Fibroblast of skin of right quadriceps (primary cell): ENCODE measurements at regions not wholly inside any gene's neighbourhood (a gene's known extent, or its start where the extent isn't known, plus 50 kb on each side); places are given as distances from the start of the nearest gene placed in this dataset.
A peak's percentile ranks its signal among the peaks of the same experiment; 100 is the strongest.
"Not testable (repeated sequence)": the region's sequence is repeated elsewhere in the genome, so short reads cannot be mapped to it uniquely, and the experiment has no call there.

Source experiments
- DNase-seq: peaks from one replicate; pipeline ENCODE4 v3.0.0-alpha.2; 2013

DNA sequence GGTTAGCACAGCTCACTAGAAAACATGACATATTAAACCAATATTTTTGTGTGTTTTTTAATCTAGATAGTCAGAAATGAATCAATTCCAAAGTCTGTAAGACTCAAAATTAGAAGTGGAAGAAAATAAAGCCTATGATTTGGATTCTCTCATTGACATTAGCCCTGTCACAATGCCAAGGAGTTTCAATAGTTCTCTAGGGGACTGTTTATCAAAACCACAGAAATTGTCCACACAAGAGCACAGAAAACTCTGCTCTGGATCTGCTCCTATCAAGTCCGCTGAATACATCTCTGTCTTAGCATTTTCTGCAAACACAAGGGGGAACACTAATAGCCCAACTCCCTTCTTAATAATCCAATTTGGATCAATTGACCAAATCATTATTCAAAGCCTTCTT, 152.0 kb downstream of the HS3ST3B1 start:
- no peak for DNase-seq

DNA sequence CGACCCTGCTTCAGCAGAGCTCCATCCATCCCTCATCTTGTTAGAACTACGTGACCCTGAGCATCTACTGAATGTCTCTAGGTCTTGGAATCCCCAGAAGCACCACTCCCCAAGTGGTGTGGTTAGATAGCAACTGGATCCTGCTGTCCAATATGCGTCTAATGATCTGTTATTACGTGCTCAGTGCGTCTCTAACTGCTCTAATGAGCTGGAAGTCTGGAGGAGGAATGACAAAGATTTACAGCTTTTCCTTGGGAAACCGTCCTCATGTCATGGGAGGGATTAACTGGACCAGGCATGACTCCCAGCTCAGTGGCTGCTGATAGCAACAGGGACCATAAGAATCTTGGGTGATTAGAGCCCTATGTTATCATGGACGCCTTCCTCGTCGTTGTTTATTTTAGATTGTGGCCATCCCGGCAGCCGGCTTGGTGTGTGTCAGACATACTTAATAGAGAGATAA, 150.9 kb downstream of the HS3ST3B1 start:
- no peak for DNase-seq

DNA sequence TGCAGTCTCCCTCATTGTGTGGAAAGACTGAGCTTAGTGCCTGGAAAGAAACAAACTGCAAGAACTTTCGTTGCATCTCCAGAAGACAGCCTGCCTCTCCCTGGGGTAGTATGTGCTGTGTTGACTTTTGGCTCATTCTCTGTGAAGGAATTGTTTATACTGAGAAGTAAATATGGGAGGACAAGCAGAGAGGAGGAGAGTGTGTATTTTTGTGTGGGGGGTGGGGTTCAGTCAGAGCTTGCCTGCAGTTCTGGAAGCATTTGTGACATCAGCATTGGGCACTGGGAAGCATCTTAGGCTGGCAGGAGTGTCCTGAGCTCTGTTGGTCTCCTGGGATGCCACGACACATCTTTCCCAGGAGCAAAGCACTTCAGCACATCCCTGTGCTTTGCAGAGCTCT, 147.9 kb downstream of the HS3ST3B1 start:
- DNase-seq, result no peak

DNA sequence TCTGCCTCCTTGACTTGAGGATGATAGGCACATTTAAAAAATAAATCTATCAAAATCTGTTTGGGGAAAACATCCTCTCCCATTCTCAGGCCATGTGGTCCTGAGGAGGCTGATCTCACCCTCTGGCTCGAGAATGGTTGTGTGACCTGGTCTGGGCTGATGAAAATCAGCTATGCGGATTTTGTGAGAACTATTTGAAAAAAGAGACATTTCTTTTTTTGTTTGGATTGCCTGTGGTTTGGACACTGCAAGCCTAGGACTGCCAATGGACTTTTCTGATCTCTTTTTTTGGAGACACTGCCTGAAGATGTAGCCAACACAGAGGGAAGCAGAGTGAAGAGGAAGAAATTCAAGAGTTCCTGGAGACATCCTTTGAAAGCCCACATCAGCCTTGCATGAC, 145.9 kb downstream of the HS3ST3B1 start:
- DNase-seq, result no peak

DNA sequence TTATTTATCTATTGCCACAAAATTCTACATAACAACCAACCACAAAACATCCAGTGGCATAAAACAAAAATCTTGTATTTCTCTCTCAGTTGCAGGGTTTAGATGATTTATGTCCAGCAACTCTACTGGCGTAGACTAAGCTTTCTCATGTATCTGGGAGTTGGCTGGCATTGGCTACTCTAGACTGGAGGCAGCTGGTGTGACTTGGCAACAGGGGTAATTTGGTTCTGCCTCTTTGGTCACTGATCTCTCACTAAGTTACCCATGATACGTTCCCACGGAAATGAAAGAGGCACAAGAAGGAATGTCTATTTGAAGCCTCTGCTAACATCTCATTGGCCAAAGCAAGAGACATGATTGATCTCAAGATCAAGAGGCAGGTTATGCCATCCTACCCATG, 144.0 kb downstream of the HS3ST3B1 start:
- no peak for DNase-seq

DNA sequence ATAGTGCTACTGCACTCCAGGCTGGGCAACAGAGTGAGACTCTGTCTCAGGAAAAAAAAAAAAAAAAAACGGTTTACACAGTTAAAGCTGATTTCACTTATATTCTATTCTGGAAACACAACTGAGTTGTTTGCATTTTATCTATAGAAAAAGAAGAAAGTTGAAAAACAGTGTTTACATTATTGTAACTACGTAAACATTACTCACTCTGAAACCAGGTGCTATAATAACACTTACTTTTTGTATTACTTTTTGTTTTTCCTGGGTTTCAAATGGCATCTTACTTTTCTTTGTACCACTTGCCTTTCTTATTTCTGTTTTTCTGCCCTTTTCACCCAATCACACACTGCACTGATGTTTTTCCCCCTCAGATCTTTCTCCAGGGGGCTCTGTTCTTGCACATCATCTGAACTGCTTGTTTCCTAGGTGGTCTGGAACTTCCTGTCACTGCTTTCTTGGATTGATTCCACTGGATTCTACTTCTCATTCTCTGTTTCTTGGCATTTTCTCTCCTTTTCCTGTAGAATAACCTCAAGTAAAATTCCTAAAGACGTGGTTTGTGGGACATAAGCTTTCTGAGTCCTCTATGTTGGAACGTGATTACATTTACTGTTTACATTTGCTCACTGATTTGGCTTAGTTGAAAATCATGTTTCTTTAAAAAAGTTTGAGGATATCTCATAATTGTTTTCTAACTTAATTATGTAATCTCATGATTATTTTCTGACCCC, 142.1 kb downstream of the HS3ST3B1 start:
- peak; percentile 32 for DNase-seq

DNA sequence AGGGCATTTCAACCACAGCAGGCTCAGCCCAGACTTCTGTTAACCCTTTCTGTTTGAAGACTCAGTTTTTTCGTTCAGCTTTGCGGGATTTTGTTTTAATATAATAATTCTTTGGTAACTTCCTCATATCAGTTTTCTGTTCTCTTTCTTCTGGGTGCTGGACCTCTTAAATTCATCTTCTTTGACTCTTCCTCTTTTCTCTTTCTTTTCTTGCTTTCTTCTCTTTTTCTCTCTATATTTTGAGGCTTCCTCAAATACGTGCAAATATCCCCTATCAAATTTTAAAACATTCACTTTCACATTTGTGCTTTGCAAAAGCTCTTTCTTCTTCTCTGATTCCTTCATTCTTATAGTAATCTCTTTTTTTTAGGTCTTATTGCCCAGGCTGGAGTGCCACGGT, 136.3 kb downstream of the HS3ST3B1 start:
- no peak for DNase-seq

DNA sequence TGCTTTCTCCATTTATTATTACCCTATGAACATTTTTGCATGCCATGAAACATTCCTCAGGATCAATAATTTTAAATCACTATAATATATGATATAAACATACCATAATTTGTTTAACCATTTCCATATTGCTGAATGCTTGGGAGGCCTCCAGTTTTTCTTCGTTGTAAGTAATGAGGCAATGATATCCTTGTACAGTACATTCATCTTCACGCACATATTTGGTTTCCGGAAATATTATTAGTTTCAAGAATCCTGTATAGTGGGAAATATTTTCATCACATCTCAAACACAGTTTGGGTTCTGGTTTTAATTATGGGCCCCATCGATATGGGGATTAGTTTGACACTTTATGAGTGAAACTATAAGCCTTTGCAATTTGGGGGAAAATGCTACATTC, 135.4 kb downstream of the HS3ST3B1 start:
- peak; percentile 65 for DNase-seq

DNA sequence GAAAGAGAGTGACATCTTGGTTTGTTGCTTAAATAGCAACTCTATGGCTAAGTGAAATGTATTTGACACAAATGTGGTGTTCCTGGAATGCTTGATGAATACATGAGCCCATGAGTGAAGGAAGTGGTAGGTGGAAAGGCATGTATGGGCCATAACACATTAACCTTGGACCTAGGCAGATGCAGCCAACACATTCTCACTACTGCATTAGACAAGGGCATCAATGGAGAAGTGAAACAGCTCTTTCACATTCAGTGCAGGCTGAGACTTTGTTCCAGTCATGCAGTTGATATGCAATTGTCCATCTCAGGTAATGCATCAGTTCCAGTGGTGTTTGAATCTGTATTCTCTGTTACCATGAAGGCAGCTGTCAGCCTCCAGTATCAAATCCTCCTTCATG, 133.6 kb downstream of the HS3ST3B1 start:
- no peak for DNase-seq

DNA sequence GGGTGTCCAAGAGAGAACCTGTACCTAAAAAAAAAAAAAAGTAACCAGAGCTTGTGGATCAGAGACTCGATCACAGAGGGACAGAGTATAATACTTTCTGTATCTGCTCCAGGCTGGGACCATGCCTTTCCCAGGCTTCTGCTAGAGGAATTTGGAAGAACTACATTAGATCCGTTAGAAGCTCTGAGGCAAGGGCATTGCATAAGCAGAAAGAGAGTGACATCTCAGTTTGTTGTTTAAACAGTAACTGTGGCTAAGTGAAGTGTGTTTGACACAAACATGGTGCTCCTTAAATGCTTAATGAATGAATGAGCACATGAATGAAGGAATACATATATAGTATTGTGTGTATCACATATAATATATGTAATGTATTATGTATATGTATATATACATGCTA, 131.2 kb downstream of the HS3ST3B1 start:
- no peak for DNase-seq

DNA sequence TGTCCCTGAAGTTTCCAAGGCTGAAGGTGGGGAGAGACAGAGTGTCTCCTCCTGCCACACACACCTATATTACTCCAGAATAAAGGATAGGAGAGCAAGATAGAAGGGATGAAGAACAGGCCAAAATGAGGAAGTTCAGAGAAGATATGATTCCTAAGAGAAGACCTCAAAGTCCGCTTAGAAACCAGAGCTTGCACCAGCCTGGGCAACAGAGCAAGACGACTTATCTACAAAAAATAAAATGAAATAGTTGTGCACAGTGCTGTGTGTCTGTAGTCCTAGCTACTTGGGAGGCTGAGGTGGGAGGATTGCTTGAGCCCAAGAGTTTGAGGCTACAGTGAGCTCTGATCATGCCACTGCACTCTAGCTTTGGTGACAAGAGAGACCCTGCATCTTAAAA, 128.2 kb downstream of the HS3ST3B1 start:
- DNase-seq, result no peak

DNA sequence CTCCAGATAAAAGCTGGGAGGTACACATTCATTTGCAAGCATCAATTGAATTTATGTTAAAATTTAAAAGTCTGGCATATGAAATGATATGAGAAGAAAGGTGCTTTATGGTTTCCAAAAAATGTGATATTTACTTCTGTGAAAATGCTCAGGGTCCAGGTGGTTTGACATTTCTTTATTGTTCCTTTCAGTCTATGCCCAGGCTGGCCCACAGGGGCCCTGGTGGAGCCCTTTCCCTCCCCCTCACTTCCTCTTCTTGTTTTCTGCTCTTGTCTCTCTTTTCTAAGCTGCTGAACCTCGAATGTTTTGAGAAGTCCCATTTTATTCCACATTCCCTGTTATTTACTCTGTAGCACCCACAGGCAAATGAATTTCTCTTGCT, 127.8 kb downstream of the HS3ST3B1 start:
- no peak for DNase-seq

DNA sequence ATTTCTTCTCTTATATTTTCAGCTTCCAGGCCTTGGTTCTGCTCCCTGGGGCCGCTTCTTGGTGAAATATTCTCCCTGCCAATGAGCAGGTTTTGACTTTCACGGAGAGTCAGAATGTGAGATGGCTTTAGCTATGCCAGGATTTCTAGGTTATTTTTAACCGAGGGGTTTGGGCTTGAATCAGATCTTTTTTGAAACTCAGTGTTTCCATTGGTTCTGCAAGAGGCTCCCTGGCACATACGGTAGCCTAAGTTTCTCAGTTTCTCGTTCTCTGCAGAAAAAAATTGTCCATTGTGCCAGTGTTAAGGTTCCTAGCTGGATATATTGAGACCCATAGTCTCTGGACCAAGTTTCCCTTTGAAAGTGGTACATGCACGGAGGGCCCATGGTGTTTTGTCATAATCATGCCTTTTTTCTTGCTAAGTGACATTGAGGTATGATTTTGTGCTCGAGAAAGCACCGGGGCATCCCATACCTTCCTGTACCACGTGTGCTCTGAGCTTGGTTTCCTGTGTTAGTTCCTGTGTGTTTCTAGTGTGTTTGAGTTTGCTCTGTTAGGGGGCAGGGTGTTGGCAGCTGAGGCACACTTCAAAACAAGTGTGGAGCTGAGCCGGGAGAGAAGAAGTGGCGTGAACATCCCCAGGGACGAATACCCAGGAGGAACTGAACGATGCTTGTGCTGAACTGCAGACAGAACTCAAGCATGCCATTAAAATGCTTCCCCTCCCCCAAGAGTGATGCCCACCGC, 127.2 kb downstream of the HS3ST3B1 start:
- DNase-seq, result no peak

DNA sequence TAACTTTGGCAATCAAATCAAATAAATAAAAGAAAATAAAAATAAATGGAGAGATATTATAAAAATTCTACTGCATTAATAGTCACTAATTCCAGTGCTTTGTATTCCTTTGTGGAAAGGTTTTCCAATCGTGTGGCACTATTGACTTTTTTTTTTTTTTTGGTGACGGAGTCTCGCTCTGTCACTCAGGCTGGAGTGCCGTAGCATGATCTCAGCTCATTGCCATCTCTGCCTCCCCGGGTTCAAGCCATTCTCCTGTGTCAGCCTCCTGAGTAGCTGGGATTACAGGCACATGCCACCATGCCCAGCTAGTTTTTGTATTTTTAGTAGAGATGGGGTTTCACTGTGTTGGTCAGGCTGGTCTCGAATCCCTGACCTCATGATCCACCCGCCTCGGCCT, 122.3 kb downstream of the HS3ST3B1 start:
- DNase-seq, result not testable (repeated sequence)

DNA sequence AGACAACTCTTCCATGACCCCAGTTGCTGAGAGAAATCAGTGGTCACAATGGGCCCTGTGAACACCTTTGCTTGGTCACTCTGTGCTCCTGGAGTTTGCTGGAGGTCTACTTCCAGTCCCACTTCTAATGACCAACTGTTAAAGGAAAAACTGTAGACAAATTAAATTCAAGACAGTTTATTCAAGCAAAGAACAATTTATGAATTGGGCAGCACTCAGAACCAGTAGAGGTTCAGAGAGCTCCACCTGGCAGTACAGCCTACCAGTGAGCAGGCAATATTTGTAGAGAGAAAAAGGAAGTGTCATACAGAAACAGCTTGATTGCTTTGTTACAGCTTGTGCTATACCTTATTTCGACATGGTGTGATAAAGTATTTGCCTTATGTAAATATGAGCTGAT, 116.5 kb downstream of the HS3ST3B1 start:
- no peak for DNase-seq

DNA sequence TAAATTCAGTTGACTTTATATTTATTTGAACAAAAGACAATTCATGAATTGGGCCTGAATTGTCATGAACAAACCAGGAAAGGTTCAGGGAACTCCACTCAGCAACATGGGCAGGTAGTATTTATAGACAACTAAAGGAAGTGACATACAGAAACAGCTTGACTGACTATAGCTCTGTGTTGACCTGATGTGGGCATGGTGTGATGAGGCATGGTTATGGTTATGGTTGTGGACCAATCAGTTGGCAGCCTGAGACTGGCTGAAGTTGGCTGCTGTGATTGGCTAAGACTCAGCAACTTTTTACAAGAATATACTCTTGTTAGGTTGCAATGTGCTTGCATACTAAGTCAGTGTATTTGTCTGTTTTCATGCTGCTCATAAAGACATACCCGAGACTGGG, 108.4 kb downstream of the HS3ST3B1 start:
- no peak for DNase-seq

DNA sequence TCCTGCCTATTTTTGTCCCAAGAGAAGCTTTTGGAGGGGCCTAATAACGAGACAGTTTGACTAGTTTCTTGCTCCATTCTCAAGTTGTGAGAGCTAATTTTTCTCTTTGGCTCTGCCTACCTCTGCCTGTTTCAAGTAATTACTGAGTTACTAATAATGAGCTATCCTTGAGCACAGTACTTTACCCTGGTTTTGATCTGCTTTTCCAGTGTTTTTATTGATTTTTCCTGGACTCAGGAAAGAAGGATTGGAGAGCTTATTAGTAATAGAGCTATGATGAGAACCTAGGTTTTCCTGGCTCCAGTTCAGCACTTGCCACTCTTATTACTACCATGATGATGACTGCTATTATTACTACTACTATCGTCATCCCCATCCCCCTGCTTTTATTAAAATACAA, 106.7 kb downstream of the HS3ST3B1 start:
- no peak for DNase-seq

DNA sequence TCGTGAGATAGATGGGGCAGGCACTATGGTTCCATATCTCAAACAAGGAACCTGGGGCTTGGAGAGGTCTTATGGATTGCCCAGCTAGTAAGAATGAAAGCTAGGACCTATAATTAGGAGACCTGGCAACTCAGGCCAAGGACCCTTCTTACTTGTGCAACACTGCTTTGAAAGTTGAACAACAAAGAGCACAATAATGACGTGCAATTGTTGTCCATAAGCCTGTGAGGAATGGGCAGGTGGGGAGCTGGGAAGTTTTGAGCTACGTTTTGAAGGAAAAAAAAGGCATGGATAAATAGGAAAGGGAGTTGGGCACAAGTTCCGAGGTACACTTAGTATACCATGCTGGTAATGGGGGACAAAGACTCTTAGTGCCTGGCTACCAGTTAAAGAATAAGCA, 104.3 kb downstream of the HS3ST3B1 start:
- DNase-seq, result no peak
